ENCODE measurements at regions not wholly inside any gene's neighbourhood (a gene's known extent, or its start where the extent isn't known, plus 50 kb on each side); places are given as distances from the start of the nearest gene placed in this dataset.

DNA sequence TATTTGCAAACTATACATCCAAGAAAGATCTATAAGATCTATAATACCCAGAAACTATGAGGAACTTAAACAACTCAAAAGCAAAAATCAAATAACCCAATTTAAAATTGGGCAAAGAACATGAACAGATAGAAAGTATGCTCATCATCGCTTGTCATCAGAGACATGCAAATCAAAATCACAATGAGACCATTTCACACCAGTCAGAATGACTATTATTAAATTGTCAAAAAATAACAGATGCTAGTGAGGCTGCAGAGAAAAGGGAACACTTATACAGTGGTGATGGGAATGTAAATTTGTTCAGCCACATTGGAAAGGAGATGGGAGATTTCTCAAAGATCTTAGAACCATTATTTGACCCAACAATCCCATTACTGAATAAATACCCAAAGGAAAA, 1451.7 kb upstream of the ADGRL3 start:
- TF ChIP-seq, protein P1, sequence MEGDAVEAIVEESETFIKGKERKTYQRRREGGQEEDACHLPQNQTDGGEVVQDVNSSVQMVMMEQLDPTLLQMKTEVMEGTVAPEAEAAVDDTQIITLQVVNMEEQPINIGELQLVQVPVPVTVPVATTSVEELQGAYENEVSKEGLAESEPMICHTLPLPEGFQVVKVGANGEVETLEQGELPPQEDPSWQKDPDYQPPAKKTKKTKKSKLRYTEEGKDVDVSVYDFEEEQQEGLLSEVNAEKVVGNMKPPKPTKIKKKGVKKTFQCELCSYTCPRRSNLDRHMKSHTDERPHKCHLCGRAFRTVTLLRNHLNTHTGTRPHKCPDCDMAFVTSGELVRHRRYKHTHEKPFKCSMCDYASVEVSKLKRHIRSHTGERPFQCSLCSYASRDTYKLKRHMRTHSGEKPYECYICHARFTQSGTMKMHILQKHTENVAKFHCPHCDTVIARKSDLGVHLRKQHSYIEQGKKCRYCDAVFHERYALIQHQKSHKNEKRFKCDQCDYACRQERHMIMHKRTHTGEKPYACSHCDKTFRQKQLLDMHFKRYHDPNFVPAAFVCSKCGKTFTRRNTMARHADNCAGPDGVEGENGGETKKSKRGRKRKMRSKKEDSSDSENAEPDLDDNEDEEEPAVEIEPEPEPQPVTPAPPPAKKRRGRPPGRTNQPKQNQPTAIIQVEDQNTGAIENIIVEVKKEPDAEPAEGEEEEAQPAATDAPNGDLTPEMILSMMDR (IDR thresholded peaks at IDR 0.05), result no peak
- no peak for TF ChIP-seq POLR2A (IDR thresholded peaks at IDR 0.05)

All from tibial nerve (tissue), 3 donors.